Panc1 (cell line): ENCODE measurements at regions not wholly inside any gene's neighbourhood (a gene's known extent, or its start where the extent isn't known, plus 50 kb on each side); places are given as distances from the start of the nearest gene placed in this dataset.

Source experiments
- TF ChIP-seq, protein P1 (sequence below): fragments of 450-650 bp; IDR thresholded peaks from 2 replicates; pipeline ENCODE4 v1.5.1; 2017; ENCODE audit warnings: mild to moderate bottlenecking
- TF ChIP-seq, protein P2 (sequence below), 2 experiments: IDR thresholded peaks; 2 replicates each; pipeline ENCODE4 v1.6.1; 2011 to 2012; ENCODE audit warnings: low read depth in 2 of 2, control low read depth in 1 of 2, low read length in 1 of 2, mild to moderate bottlenecking in 1 of 2, moderate library complexity in 1 of 2; ENCODE audit not compliant: insufficient read depth in 1 of 2

DNA sequence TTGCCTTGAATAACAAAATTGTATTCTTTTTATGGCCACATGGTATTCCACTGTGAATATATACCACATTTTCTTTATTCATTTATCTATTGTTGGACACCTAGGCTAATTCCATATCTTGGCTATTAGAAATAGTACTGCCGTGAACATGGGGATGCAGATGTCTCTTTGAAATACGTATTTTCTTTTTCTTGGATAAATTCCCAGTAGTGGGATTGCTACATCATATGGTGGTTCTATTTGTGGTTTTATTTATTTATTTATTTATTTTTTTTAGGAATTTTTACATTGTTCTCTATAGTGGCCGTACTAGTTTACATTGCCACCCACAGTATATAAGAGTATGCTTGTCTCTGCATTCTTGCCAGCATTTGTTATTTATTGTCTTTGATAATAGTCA is 679.8 kb upstream of the NRXN1 start:
- TF ChIP-seq, protein P1, sequence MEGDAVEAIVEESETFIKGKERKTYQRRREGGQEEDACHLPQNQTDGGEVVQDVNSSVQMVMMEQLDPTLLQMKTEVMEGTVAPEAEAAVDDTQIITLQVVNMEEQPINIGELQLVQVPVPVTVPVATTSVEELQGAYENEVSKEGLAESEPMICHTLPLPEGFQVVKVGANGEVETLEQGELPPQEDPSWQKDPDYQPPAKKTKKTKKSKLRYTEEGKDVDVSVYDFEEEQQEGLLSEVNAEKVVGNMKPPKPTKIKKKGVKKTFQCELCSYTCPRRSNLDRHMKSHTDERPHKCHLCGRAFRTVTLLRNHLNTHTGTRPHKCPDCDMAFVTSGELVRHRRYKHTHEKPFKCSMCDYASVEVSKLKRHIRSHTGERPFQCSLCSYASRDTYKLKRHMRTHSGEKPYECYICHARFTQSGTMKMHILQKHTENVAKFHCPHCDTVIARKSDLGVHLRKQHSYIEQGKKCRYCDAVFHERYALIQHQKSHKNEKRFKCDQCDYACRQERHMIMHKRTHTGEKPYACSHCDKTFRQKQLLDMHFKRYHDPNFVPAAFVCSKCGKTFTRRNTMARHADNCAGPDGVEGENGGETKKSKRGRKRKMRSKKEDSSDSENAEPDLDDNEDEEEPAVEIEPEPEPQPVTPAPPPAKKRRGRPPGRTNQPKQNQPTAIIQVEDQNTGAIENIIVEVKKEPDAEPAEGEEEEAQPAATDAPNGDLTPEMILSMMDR = no peak
- TF ChIP-seq, protein P2, sequence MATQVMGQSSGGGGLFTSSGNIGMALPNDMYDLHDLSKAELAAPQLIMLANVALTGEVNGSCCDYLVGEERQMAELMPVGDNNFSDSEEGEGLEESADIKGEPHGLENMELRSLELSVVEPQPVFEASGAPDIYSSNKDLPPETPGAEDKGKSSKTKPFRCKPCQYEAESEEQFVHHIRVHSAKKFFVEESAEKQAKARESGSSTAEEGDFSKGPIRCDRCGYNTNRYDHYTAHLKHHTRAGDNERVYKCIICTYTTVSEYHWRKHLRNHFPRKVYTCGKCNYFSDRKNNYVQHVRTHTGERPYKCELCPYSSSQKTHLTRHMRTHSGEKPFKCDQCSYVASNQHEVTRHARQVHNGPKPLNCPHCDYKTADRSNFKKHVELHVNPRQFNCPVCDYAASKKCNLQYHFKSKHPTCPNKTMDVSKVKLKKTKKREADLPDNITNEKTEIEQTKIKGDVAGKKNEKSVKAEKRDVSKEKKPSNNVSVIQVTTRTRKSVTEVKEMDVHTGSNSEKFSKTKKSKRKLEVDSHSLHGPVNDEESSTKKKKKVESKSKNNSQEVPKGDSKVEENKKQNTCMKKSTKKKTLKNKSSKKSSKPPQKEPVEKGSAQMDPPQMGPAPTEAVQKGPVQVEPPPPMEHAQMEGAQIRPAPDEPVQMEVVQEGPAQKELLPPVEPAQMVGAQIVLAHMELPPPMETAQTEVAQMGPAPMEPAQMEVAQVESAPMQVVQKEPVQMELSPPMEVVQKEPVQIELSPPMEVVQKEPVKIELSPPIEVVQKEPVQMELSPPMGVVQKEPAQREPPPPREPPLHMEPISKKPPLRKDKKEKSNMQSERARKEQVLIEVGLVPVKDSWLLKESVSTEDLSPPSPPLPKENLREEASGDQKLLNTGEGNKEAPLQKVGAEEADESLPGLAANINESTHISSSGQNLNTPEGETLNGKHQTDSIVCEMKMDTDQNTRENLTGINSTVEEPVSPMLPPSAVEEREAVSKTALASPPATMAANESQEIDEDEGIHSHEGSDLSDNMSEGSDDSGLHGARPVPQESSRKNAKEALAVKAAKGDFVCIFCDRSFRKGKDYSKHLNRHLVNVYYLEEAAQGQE (IDR thresholded peaks at IDR 0.05; ENCODE audit: insufficient read depth in 1 of 2, low read depth in 2 of 2, low read length in 1 of 2) = no peak
